DOHH2 (cell line): ENCODE measurements at regions not wholly inside any gene's neighbourhood (a gene's known extent, or its start where the extent isn't known, plus 50 kb on each side); places are given as distances from the start of the nearest gene placed in this dataset.

Source experiments
- CTCF ChIP-seq: fragments of 200-600 bp; sonication (generic); IDR thresholded peaks from one replicate; pipeline ENCODE4 v1.5.1; 2014; ENCODE audit warnings: antibody characterized with exemption, mild to moderate bottlenecking, low read depth, low read length; ENCODE audit not compliant: poor library complexity, severe bottlenecking
- EZH2phosphoT487 ChIP-seq: fragments of 200-600 bp; sonication (generic); IDR thresholded peaks from 2 replicates; pipeline ENCODE4 v1.6.1; 2017; ENCODE audit warnings: borderline replicate concordance, mild to moderate bottlenecking, antibody characterized with exemption, low read length, moderate library complexity, mixed read lengths

- TF ChIP-seq CTCF = no peak
- TF ChIP-seq EZH2phosphoT487 = no peak
Observed at GRCh38 chr13:21965095-21965494, 294.2 kb downstream of the FGF9 start.
